ENCODE measurements at regions not wholly inside any gene's neighbourhood (a gene's known extent, or its start where the extent isn't known, plus 50 kb on each side); places are given as distances from the start of the nearest gene placed in this dataset.

DNA sequence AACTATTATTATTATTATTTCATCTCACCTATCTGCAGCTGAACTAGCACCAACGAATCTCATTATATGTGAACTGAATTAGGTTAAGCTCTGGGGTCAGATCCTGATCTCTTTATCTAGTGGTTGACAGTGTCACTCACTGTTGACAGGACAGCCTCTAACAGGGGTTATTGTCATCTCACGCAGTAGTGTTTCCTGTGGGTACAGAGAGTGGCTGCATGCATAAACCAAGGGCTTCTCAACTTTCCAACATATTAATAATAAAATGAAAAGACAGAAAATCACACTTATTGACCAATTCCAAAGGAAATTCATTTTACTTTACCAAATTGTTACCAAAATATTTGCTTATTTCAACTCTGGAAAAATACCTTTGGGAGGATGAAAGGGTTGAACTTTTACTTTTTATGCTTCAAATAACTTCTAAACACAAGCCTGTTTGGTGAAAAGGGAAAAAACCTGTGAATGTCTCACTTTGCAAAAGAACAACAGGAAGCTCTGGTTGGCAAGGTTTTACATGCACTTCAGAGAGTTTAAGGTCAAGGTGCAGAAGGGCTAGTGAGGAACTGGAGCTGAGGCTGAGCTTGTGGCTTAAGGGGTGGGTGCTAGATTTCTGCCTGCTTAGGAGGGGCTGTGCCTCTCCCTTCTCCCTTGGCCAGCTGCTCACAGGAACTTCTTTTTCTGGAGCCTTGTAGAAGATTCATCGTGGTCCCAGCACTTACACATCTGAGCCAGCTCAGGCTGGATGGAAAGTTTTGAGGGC, 72.6 kb downstream of the CTAGE1 start:
- Histone ChIP-seq H3K4me3 (ENCODE audit: low read length) (no peak overlapping the region), H3K27ac (ENCODE audit: low read length) (no peak overlapping the region), H3K4me1 (ENCODE audit: control insufficient read depth, insufficient read depth, low read length) (peaks cover 19% of the 10 kb centered on the region), H3K36me3 (ENCODE audit: control insufficient read depth, insufficient read depth, low read length) (no peaks in the 10 kb centered on the region), H3K9me3 (replicated peaks; ENCODE audit: control insufficient read depth, low read depth, low read length) (no peaks in the 10 kb centered on the region), H3K27me3 (ENCODE audit: control insufficient read depth, insufficient read depth, low read length) (peaks cover 40% of the 10 kb centered on the region)
- no peak for DNase-seq
- no CpG with 5 or more reads among the region's 3 CpGs for WGBS (ENCODE audit: insufficient coverage)

DNA sequence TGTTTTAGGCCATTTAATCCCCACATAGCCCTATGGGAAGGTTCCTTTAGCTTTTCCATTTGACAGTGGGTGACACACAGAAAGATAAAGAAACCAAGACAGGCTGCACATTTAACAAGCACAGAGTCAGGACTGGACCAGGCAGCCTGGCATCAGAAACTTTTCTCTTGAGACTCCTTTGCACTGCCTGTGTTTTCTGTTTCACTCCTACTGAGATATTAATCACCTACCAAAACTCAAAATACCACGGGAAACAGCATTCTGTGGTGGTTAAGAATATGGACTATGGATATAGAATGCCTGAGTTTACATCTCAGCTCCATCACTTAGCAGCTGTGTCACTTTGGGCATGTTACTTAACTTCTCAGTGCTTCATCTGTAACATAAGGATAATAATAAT, 73.3 kb downstream of the CTAGE1 start:
- no CpG with 5 or more reads among the region's 1 CpG for WGBS (ENCODE audit: insufficient coverage)
- Histone ChIP-seq H3K36me3 (ENCODE audit: control insufficient read depth, insufficient read depth, low read length) (no peaks in the 10 kb centered on the region), H3K4me3 (ENCODE audit: low read length) (no peak overlapping the region), H3K9me3 (replicated peaks; ENCODE audit: control insufficient read depth, low read depth, low read length) (no peaks in the 10 kb centered on the region), H3K4me1 (ENCODE audit: control insufficient read depth, insufficient read depth, low read length) (peaks cover 19% of the 10 kb centered on the region), H3K27me3 (ENCODE audit: control insufficient read depth, insufficient read depth, low read length) (peaks cover 34% of the 10 kb centered on the region), H3K27ac (ENCODE audit: low read length) (no peak overlapping the region)
- DNase-seq = no peak

DNA sequence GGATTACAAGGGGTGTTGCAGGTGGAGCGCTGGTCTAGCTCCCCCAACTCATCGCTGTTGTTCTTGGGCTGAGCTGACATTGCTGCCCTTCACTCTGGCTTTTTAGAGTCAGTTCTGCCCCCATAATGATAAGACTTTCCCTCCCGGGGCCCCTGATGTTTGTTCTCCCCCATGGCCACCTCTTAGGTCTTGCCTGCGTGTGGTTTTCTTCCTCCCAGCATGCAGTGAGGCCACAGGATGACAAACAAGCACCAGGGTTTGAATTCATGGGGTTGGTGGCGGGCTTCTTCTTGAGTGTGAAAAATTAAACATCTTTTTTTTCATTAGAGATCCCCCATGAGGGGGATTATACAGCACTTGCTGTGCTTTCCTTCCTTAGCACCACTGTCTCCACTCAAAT, 74.1 kb downstream of the CTAGE1 start:
- H3K9me3 ChIP-seq (replicated peaks; ENCODE audit: control insufficient read depth, low read depth, low read length) = no peaks in the 10 kb centered on the region
- H3K36me3 ChIP-seq (ENCODE audit: control insufficient read depth, insufficient read depth, low read length) = no peaks in the 10 kb centered on the region
- no peak overlapping the region for H3K4me3 ChIP-seq (ENCODE audit: low read length)
- peaks cover 26% of the 10 kb centered on the region for H3K27me3 ChIP-seq (ENCODE audit: control insufficient read depth, insufficient read depth, low read length)
- DNase-seq = no peak
- 100% methylated on average over 2 of the region's 5 CpGs for WGBS (ENCODE audit: insufficient coverage)
- no peak overlapping the region for H3K27ac ChIP-seq (ENCODE audit: low read length)
- peaks cover 12% of the 10 kb centered on the region for H3K4me1 ChIP-seq (ENCODE audit: control insufficient read depth, insufficient read depth, low read length)

GRCh38 chr18:22342625-22343024, 75.1 kb downstream of the CTAGE1 start:
- DNase-seq = no peak
- 100% methylated on average over 1 of the region's 4 CpGs for WGBS (ENCODE audit: insufficient coverage)
- Histone ChIP-seq H3K4me1 (ENCODE audit: control insufficient read depth, insufficient read depth, low read length) (peaks cover 11% of the 10 kb centered on the region), H3K4me3 (ENCODE audit: low read length) (no peak overlapping the region), H3K36me3 (ENCODE audit: control insufficient read depth, insufficient read depth, low read length) (no peaks in the 10 kb centered on the region), H3K9me3 (replicated peaks; ENCODE audit: control insufficient read depth, low read depth, low read length) (no peaks in the 10 kb centered on the region), H3K27me3 (ENCODE audit: control insufficient read depth, insufficient read depth, low read length) (peaks cover 20% of the 10 kb centered on the region), H3K27ac (ENCODE audit: low read length) (no peak overlapping the region)

GRCh38 chr18:22340331-22340730, 77.4 kb downstream of the CTAGE1 start:
- peaks cover 3% of the 10 kb centered on the region for H3K27me3 ChIP-seq (ENCODE audit: control insufficient read depth, insufficient read depth, low read length)
- H3K4me1 ChIP-seq (ENCODE audit: control insufficient read depth, insufficient read depth, low read length) = peaks cover 10% of the 10 kb centered on the region
- no peak for DNase-seq
- 27% methylated on average over 2 of the region's 3 CpGs for WGBS (ENCODE audit: insufficient coverage)
- no peak overlapping the region for H3K4me3 ChIP-seq (ENCODE audit: low read length)
- H3K9me3 ChIP-seq (replicated peaks; ENCODE audit: control insufficient read depth, low read depth, low read length) = no peaks in the 10 kb centered on the region
- no peak overlapping the region for H3K27ac ChIP-seq (ENCODE audit: low read length)
- no peaks in the 10 kb centered on the region for H3K36me3 ChIP-seq (ENCODE audit: control insufficient read depth, insufficient read depth, low read length)

GRCh38 chr18:22339913-22340312, 77.8 kb downstream of the CTAGE1 start:
- Histone ChIP-seq H3K27me3 (ENCODE audit: control insufficient read depth, insufficient read depth, low read length) (peaks cover 2% of the 10 kb centered on the region), H3K36me3 (ENCODE audit: control insufficient read depth, insufficient read depth, low read length) (no peaks in the 10 kb centered on the region), H3K27ac (ENCODE audit: low read length) (no peak overlapping the region), H3K9me3 (replicated peaks; ENCODE audit: control insufficient read depth, low read depth, low read length) (no peaks in the 10 kb centered on the region), H3K4me3 (ENCODE audit: low read length) (no peak overlapping the region), H3K4me1 (ENCODE audit: control insufficient read depth, insufficient read depth, low read length) (peaks cover 10% of the 10 kb centered on the region)
- no peak for DNase-seq
- no CpG with 5 or more reads among the region's 4 CpGs for WGBS (ENCODE audit: insufficient coverage)

DNA sequence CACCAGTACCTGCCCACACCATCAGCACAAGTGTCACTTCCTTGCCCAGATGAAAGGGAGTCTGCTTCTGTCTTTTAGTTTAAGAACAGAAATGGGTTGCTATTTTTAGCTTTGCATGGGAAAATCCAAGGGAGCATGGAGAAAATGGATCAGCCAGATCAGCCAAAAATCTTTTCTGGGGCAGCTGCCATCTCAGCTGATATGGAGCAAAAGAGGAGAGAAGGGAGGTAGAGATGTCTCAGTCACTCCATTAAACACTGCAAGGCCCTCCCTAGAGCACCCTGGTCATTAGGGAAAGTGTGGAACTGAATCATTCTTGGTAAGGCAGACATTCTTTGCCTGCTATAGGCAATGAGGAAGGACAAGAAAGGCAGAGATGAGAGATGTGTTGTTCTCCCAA, 79.9 kb downstream of the CTAGE1 start:
- no peaks in the 10 kb centered on the region for H3K9me3 ChIP-seq (replicated peaks; ENCODE audit: control insufficient read depth, low read depth, low read length)
- peaks cover 10% of the 10 kb centered on the region for H3K4me1 ChIP-seq (ENCODE audit: control insufficient read depth, insufficient read depth, low read length)
- peak; percentile 39 for DNase-seq
- no peaks in the 10 kb centered on the region for H3K36me3 ChIP-seq (ENCODE audit: control insufficient read depth, insufficient read depth, low read length)
- H3K27ac ChIP-seq (ENCODE audit: low read length) = no peak overlapping the region
- no peak overlapping the region for H3K4me3 ChIP-seq (ENCODE audit: low read length)
- H3K27me3 ChIP-seq (ENCODE audit: control insufficient read depth, insufficient read depth, low read length) = peaks cover 4% of the 10 kb centered on the region

DNA sequence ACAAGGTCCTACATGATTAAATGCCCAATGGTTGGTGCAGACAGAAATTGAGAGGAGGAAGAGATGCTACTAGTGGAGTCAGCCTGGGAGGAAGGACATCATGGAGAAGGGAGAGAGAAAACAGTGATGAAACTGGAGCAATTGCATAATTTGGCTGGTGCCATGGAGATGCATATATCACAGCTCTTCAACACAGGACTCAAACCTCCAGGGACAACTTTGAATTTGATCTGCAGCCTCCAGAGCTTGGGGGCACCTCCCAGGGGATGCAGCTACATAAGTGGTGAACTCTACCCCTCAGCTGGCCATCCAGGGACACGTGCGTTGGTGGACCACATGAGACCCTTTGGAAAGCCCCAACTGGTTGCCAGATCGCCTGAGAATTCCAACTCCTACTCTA, 80.4 kb downstream of the CTAGE1 start:
- H3K4me3 ChIP-seq (ENCODE audit: low read length) = no peak overlapping the region
- H3K36me3 ChIP-seq (ENCODE audit: control insufficient read depth, insufficient read depth, low read length) = no peaks in the 10 kb centered on the region
- H3K9me3 ChIP-seq (replicated peaks; ENCODE audit: control insufficient read depth, low read depth, low read length) = no peaks in the 10 kb centered on the region
- WGBS (ENCODE audit: insufficient coverage) = no CpG with 5 or more reads among the region's 3 CpGs
- no peak overlapping the region for H3K27ac ChIP-seq (ENCODE audit: low read length)
- peaks cover 10% of the 10 kb centered on the region for H3K4me1 ChIP-seq (ENCODE audit: control insufficient read depth, insufficient read depth, low read length)
- no peak for DNase-seq
- peaks cover 7% of the 10 kb centered on the region for H3K27me3 ChIP-seq (ENCODE audit: control insufficient read depth, insufficient read depth, low read length)

- Histone ChIP-seq H3K36me3 (ENCODE audit: control insufficient read depth, insufficient read depth, low read length) (no peaks in the 10 kb centered on the region), H3K27ac (ENCODE audit: low read length) (no peak overlapping the region), H3K9me3 (replicated peaks; ENCODE audit: control insufficient read depth, low read depth, low read length) (no peaks in the 10 kb centered on the region)
These were observed 81.3 kb downstream of the CTAGE1 start for GRCh38 chr18:22336406-22336805.

GRCh38 chr18:22335731-22336198, 82.0 kb downstream of the CTAGE1 start:
- H3K36me3 ChIP-seq (ENCODE audit: control insufficient read depth, insufficient read depth, low read length) = no peaks in the 10 kb centered on the region
- no peak overlapping the region for H3K4me3 ChIP-seq (ENCODE audit: low read length)
- peaks cover 10% of the 10 kb centered on the region for H3K4me1 ChIP-seq (ENCODE audit: control insufficient read depth, insufficient read depth, low read length)
- 73% methylated on average over 12 of the region's 15 CpGs for WGBS (ENCODE audit: insufficient coverage)
- no peak overlapping the region for H3K27ac ChIP-seq (ENCODE audit: low read length)
- no peaks in the 10 kb centered on the region for H3K9me3 ChIP-seq (replicated peaks; ENCODE audit: control insufficient read depth, low read depth, low read length)
- DNase-seq = no peak
- peaks cover 5% of the 10 kb centered on the region for H3K27me3 ChIP-seq (ENCODE audit: control insufficient read depth, insufficient read depth, low read length)

More at GRCh38 chr18:22336406-22336805, 81.3 kb downstream of the CTAGE1 start:
- DNase-seq = no peak
- Histone ChIP-seq H3K27me3 (ENCODE audit: control insufficient read depth, insufficient read depth, low read length) (peaks cover 7% of the 10 kb centered on the region), H3K4me1 (ENCODE audit: control insufficient read depth, insufficient read depth, low read length) (peaks cover 10% of the 10 kb centered on the region), H3K4me3 (ENCODE audit: low read length) (no peak overlapping the region)
- WGBS (ENCODE audit: insufficient coverage) = 100% methylated on average over 3 of the region's 4 CpGs

DNA sequence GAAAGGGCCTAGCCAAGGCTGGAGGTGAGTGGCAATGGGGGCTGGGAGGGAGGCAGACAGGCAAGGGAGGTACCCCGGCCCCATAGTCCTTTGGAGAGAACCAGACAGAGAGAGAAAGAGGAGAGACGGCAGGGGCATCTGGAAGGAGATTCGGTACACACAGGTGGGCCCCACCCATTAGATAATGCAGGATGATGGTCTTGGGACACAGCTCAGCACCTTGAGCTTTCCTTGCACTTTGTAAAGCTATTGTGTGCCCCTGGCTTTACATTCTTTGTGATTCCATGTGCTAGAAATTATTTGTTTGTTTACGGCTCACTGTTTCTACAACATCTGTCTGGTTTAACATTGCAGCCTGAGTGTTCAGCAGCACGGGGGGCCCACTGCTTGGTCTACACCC, 83.1 kb downstream of the CTAGE1 start:
- no peak overlapping the region for H3K27ac ChIP-seq (ENCODE audit: low read length)
- DNase-seq = no peak
- no peaks in the 10 kb centered on the region for H3K9me3 ChIP-seq (replicated peaks; ENCODE audit: control insufficient read depth, low read depth, low read length)
- H3K4me1 ChIP-seq (ENCODE audit: control insufficient read depth, insufficient read depth, low read length) = peaks cover 10% of the 10 kb centered on the region
- H3K4me3 ChIP-seq (ENCODE audit: low read length) = no peak overlapping the region
- peaks cover 8% of the 10 kb centered on the region for H3K27me3 ChIP-seq (ENCODE audit: control insufficient read depth, insufficient read depth, low read length)
- H3K36me3 ChIP-seq (ENCODE audit: control insufficient read depth, insufficient read depth, low read length) = no peaks in the 10 kb centered on the region
- WGBS (ENCODE audit: insufficient coverage) = 90% methylated on average over 3 of the region's 5 CpGs

All from muscle of leg (tissue), 3 donors.